Hippocampal formation (tissue), 2 donors: ENCODE measurements at regions not wholly inside any gene's neighbourhood (a gene's known extent, or its start where the extent isn't known, plus 50 kb on each side); places are given as distances from the start of the nearest gene placed in this dataset.

ENCODE experiments used
- DNase-seq, 2 donors: peaks; one replicate each; lab custom pipeline; 2025; lab: John Stamatoyannopoulos, UW

DNA sequence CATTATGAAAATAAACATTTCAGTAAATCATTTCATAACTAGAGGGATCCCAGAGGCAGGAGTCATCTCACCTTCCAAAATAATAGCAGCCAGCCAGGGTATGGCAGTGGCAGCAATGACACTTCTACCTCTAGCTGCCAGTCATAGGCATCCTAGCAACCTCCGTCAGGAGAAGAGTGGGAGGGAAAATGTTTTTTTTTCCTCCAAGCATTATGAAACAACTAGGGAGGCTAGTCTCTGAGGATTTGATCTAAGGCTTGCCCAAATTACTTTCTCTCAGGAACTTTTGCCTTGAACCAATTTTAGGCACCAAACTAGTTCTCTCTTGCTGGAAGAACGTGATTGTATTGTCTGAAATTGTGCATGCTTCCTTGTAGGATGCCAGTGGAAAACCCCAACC, 208.7 kb upstream of the PREP start:
- no peak for DNase-seq

DNA sequence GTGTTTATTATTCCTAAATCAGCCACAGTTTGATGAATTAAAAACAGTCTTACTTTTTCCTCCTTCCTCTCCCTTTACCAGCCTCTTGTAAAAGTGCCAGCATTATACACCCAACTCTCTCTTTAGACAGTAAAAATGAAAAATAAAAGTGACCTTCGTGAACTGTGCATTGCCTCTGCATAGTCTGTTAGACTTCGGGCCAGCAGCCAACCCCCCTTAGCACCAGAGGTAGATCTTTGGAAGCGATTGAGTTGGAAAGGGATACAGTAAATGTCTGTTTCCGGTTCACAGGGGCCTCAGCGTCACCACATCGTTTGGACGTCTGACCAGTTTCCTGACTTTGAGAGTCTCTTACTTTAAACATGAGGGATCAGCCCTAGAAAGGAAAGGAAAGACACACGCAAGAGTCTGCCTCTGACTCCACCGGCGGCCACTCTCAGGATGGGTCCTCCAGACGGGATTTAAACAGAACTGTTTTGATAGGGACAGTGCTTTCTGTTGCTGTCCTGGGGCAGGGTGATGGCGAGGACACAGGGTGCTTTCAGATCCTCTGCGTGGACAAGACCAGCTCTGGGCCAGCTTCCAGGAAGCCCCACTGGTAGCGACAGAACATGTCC, 206.6 kb upstream of the PREP start:
- DNase-seq = no peak

DNA sequence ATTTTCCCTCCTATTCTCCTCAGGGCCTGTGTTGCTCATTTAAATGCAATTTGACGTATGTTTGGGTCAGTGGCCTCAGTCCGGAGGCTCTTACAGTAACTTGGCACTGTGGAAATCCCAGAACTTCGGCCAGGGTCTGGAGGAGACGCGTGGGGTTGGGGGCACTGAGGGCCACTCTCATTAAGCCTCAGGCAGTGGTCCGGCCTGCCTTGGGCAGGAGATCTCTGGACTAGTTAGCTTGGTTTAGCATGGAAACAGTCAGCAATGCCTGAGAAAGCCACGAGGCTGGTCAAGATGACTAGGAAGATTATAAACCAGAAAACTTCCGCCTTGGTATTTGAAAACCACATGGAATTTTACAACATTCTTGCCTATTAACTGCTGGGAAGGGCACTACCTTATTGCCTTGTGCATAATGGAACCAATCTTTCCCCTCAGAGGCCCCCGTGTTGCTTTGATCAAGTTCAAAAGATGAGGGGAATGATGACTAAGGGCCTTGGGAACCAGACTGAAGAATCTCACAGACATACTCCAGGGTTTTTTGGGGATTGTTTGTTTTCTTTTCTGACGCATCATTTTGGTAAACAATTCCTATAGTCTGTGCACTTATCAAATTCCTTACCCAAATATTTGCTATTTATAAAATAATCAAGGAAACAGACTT, 206.0 kb upstream of the PREP start:
- no peak for DNase-seq

DNA sequence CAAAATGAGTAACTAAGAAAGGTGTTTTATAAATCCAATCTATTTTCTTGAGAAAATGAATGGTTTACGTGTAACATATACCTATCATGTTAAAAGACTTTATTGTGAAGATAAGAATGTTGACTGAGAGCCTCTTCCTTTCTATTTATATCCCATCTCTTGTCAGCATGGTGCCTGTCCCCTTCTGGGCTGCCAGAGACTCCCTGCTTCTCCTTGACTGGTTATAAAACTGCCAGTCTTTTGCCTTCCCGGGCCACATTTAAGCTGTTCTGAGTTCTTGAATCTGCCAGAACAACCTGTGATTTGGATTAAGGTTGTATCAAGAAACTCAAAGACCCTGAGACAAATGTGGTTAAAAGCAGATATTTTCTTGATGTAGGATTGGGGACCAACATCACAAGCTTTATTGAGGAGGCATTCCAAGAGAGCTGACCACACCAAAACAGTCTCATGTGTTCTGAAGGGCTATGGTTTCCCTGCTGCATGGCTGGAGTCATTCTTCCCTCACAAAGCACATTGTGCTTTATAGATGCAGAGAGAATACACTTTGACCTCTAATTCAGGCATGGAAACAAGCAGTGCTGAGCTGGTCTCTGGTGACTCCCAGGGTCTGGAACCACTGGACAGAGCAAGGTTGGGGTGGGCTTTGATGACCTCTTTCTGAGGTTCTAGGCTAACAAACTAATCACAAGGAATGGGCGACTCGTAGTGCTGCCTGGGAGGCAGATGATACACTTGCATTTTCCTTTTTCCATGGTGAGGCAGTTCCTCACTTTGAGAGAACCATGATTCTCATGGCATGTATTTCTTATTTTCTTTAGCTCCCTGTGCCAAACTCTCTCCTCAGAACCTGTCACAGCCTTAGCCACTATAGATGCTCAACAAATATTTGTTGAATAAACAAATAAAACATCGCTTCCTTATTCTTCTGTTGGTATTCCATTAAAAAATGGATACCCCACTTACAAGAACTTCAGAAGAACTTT, 205.0 kb upstream of the PREP start:
- DNase-seq = no peak

DNA sequence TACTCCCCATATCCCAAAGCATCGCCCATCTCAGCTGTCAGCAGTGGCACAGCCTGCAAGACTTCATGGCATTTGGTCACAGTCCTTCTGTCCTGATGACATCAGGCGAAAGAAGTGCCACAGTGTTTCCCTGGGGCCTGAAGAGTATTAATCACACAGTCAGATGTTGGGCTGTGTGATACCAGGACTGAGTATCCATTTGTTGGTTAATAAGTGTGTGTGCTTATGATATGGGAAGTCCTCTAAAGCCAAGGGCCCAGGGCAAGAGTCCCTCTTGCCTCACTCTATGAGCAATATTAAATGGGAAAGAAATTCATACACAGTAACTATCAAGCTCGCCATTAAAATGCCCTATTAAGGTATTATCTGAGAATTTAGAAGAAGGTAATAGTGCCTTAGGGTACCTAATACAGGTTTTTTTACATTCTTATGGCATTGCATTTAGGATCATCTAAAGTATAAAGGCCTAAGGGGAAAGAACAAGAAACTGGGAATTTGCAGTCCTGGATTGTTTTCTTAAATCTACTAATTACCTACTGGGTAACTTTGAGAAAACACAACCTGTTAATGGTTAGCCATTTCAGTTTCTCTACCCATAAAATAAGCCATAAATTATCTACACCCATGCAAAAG, 204.1 kb upstream of the PREP start:
- DNase-seq = no peak

DNA sequence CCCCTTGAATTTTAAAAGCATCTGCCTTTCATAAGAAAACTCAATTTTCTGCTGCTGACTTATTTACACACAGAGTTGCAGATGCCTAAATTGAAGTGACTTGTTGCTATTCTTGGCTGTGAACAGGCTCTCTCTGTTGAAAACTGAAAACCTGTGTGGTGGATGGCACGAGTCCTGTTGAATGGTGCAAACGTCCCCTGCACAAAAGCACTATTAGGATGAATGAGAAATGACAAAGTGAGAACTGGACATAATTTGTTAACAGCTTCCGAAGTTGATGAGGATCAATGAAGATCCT, 201.7 kb upstream of the PREP start:
- DNase-seq = no peak

DNA sequence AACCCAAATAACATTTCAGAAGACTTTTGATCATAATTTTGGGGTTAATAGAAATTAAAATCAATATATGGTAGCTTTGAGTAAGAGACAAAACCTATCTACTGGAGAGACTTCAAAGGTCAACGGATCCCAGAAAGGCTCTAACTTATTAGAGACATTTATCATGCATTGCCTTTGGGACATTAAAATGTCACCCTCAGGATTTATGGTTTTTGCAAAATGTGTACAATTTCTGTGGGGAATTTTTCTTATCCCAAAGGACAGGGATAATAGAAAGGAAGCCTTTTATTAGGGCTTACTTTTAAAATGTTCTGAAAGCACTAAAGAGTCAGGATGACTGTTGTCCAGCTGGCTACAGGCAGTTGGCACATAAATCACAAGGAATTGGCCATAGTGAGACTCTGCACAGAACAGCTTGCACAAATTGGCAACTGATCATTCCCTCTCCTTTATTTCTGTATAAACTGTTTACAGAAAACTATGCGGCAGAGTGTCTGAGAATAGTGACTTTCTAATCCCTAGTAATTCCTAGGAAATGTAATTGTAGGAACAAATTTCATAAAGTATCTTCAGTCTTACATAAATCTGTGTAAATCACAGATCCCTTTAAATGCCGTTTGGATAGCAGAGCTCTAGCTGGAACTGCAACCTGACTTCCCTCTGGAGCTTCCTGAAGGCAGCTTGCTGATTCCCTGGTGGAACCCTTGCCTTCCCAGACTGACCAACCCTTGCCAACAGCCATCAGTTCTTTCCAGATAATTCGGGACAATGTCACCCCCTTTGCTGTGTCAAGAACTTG, 201.1 kb upstream of the PREP start:
- peak in 1 of 2 donors; percentile 31 for DNase-seq

DNA sequence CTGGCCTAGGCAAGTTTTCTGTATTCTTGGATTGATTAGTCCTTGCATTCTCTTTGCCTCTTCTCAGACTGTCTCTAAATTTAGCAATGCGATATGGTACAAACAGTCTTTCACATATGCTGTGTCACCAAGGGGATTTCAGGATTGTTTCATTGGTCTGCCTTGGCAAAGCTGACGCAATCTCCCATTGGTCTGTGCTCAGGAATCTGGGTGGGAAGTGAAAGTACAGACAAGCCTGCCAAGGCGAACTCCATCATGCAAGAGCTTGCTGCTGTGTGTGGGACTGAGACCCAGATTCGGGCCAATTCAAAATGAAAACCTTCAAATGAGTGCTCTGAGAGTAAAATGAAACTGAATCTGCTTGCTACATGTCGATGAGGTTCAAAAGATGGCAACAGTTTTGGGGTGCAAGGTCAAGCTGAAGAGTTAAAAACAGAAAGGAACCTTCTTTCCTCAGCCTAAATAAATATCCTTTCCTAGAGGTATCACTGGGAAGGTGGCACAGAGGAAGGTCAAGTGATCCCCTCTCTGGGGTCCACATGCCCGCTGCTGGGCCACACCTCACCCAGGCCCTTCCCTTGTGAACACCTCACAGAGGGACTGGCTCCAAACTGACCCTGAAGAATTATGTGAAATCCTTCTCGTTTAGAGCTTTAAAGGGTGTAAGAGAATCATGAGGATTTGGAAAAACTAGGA, 198.8 kb upstream of the PREP start:
- DNase-seq = peak; percentile 14 to 73

DNA sequence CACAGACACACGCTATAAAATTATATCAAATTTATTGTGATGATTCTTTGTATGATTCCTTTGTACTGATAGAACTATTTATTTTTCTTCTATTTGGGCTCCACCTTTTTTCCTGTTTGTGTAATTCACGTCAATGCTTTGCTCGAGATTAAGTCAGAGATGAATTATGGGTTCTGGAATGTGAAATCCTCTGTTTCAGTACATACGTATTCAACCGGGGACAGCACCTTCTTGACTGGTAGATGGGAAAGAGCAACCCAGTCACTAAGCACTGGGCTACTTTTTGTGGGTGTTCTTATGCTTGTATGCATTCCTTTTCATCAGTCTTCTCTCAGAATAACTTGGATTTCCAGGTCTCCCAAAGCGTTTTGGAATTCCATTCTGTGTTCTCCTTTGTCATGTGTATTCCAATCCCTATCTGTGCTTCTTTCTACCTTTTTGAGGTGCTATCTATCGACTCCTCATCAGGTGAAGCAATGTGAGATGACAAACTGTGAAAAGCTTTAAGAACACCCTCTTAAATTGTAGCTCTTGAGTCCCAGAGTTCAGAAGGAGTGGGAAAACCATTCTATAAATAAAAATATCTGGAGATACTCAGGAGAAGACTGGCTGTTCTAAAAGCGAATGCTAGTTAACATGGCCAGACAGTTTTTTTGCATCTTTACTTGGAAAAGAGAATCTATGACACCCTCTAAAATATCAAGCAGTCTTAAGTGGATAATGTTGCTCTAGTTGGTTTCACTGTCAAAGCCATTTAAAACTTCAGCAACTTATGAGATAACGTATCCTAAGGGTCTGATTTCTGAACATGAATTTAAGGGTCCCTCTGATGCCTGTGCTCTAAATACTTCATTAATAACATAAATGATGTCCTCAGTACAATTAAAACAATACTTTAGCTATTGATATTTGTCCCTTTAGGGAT, 197.7 kb upstream of the PREP start:
- DNase-seq = no peak

DNA sequence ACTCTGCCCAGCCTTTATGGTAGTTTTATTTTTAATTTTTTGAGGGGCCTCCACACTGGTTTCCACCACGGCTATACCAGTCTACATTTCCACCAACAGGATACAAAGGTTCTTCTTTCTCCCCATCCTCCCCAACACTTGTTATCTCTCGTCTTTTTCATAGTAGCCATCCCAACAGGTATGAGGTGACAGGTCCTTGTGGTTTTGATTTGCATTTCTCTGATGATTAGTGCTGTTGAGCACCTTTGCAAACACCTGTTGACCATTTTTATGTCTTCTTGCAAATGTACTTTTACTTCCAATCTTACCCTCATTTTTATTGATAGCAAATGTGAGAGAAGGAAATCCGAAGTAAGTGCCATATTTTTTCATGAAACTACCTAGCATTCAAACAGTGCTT, 195.4 kb upstream of the PREP start:
- DNase-seq = no peak

DNA sequence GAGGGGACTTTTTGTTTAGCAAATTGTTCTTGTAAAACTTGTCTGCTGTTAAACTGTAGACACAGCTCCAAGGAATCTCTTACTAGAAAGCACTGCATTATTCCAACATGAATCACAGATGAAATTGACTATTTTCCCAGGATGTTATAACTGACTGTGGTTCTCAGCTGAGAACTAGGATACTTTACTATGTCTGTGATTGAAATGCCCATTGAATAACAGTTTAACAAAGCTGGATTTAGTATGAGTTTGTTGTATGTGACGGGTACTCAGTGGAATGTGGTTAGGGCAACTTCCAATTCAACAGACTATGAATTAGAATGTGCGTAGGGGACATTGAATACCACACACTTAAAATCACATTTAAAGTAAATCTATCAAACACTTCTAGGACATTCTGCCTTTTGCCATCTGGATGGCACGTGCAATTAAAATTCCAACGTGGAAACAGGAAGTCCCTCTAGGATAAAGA, 193.4 kb upstream of the PREP start:
- no peak for DNase-seq

DNA sequence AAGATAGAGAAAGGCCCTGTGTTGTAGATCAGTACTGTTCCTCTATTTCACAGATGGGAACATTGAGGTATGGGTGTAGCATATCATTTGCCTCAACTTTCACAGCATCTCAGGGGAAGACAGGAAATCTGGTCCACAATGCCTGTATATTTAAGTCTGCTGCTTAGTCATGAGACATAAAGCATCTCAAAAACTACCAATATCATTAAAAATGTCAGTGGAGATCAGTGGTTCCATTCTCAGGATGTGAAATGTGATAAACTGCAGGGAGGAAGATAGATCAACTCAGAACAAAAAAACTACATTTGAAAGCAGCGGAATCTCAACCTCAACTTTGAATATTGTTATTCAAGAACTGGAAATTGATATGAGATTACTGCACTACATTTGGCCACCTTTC, 192.9 kb upstream of the PREP start:
- DNase-seq = no peak

DNA sequence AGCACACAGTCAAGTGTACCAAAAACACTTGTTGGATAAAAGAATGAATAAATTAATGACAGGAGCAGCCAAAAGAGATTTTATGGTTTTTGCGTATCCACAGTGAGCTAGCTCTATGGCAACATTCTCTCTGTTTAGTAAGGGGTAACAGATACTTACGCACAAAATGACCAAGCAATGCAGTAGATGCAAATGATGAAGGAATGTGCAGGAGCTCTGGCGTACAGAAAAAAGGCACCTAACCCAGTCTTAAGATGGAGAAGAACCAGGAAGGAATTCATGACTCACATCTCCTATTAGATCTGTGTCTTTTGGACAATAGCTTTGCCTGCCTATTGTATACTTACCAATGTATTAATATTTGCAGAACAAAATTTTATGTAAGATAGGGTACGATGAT, 191.9 kb upstream of the PREP start:
- DNase-seq = no peak

DNA sequence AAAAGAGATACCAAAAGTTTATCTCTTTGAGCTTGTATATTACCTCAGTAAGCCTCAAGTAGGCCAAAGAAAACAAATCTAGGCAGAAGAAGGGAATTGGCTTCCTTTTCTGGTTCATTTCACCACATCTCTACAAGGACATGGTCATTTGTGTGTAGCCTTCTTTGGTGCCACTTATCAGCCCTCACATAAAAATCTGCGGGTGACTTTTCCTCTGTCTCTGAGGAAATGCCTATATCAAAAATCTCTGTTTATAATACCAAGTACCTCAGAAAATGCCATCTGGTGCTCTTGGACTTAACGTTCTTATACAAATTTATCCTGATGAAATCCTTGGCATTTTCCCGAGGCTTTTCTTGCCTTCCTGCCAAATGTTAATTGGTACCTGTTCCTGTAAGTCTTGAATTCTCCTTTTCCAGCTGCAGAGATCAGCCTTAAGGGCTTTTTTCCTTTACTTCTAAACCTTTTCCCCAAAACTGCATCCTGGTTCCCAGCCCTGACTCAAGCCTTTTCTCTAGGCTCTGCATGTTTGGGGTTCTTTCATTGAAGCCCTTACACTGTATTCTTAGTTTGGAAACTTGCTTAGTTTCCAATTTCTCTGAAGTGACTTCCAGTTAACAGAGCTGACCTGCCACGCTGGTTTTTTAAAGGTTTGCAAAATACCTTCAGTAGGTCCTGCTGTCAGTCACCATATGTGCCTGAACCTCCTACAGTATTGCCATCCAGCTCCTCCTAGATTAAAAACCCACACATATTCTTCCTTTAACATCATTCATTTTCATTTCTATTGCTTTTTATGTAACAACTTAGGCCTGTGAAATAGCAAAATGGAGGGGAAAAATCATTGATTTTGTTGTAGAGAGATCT, 191.2 kb upstream of the PREP start:
- DNase-seq = no peak

DNA sequence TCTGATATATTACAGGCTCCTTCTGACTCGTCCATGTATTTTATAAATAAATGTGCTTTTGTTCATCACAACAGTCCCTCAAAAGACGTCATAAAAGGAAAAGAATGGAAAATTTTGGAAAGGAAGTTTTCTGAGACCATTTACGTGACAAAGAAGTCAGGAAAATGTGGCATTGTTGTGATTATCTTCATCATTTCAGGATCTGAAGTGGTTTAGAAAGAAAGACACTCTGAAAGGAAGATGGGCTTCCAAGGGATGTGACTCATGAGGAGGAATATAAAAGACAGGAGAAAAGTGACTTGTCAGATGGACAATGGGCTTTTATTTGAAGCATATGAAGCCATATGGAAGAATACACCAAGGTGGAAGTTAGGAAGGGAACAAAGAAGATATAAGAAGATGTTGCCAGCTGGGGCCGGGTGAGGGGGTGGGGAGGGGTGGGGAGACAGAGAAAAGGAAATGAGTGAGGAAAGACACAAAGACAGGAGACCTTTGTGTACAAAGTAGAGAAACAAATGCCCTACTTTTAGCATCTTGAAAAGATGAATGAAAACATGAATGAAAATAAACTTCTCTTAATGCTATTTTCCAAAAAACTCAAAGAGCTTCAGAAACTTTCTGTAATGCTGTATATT, 190.3 kb upstream of the PREP start:
- DNase-seq = no peak

DNA sequence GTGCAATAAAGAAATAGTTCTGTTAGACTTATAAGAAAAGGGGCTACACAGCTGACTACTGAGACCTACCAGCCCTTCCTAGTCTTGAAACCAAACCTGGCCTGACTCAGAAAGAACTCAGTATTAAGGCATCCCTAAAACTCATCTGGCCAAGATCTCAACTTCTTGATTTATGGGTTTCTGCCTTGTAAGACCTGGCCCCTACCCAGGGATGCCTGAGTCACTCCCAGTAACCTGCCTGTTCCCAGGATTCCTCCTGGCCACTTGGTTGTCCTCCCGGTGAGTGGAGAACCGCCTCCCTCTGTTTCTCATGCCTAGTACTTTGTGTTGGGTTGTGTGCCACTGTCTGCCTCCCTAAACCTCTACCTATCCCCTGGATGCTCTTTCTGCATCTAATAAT, 189.4 kb upstream of the PREP start:
- no peak for DNase-seq

DNA sequence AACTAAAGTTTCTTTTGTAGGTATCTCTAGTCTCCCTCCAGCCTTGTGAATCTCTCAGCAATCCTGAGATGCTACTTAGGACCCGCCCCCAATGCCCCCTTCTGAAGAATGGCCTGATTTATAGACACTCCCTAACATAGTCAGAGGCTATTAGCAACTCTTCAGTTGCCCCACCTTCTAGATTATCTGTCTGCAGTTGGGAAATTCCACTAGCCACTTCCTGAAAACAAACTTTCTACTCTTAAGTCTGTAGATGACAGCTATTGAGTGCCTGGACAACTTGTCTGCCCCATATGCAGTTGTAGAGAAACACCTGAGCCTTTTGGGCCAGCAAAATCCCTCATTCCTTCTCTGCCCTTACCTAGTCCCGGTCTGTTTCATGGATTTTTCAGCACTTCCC, 188.2 kb upstream of the PREP start:
- DNase-seq = no peak

DNA sequence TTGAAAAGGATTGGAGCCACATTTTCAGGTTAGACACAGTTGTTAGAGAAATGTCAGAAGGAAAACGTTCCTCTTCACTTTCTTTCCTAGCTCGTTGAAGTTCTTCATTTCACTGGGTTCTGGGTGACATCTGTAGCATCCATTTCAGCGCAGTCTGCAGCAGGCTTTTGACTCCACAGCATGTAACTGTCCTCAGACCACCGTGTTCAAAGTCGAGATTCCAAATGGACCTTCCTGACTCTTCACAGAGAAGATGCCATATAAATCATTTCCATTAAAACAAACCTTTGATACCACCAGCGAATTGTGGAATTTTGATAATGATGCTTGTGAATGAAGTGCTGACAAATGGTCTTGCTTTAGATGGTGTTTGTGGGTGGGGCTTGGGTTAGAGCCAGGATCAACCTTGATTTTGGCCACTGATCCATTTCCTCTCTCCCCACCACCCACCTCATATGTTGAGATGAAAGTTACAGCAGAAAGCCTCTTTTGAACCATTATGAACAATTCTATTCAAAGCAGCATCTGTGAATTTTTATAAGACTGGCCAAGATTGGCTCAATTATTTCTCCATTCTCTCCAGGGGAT, 185.3 kb upstream of the PREP start:
- DNase-seq = no peak
